DOHH2 (cell line): ENCODE measurements at regions not wholly inside any gene's neighbourhood (a gene's known extent, or its start where the extent isn't known, plus 50 kb on each side); places are given as distances from the start of the nearest gene placed in this dataset.

Experiments
- H3F3A ChIP-seq: fragments of 200-600 bp; sonication (generic), shearing (Covaris generic); 2 replicates; pipeline ENCODE4 v1.6.0; 2016; ENCODE audit warnings: antibody characterized with exemption, mild to moderate bottlenecking; ENCODE audit not compliant: control insufficient read depth, insufficient read depth
- H3K27ac ChIP-seq: fragments of 200-600 bp; sonication (generic); 2 replicates; pipeline ENCODE4 v1.5.1; 2014; ENCODE audit warnings: low read depth, mild to moderate bottlenecking, low read length, moderate library complexity
- H3K27me3 ChIP-seq: fragments of 200-600 bp; sonication (generic); 2 replicates; pipeline ENCODE4 v1.6.1; 2014; ENCODE audit warnings: mild to moderate bottlenecking, low read length, mixed read lengths; ENCODE audit not compliant: control insufficient read depth
- H3K36me3 ChIP-seq: fragments of 200-600 bp; sonication (generic); 2 replicates; pipeline ENCODE4 v1.6.1; 2014; ENCODE audit warnings: mild to moderate bottlenecking, low read length, moderate library complexity, mixed read lengths; ENCODE audit not compliant: control insufficient read depth
- H3K4me1 ChIP-seq: fragments of 200-600 bp; sonication (generic); 2 replicates; pipeline ENCODE4 v1.6.1; 2014; ENCODE audit warnings: mild to moderate bottlenecking, low read length, mixed read lengths; ENCODE audit not compliant: control insufficient read depth
- H3K4me2 ChIP-seq: fragments of 200-600 bp; sonication (generic); 2 replicates; pipeline ENCODE4 v1.6.0; 2014; ENCODE audit warnings: mild to moderate bottlenecking, low read length, moderate library complexity
- H3K4me3 ChIP-seq: fragments of 200-600 bp; sonication (generic); 2 replicates; pipeline ENCODE4 v1.5.1; 2014; ENCODE audit warnings: mild to moderate bottlenecking, low read length, mixed read lengths
- H3K79me2 ChIP-seq: fragments of 200-600 bp; sonication (generic); 2 replicates; pipeline ENCODE4 v1.6.1; 2014; ENCODE audit warnings: mild to moderate bottlenecking, low read length, mixed read lengths; ENCODE audit not compliant: control insufficient read depth
- H3K9me2 ChIP-seq: fragments of 200-600 bp; sonication (generic); replicated peaks from 2 replicates; pipeline ENCODE4 v1.6.1; 2014; ENCODE audit warnings: mild to moderate bottlenecking, low read length, mixed read lengths; ENCODE audit not compliant: control insufficient read depth
- H3K9me3 ChIP-seq: fragments of 200-600 bp; sonication (generic); 2 replicates; pipeline ENCODE4 v1.6.1; 2014; ENCODE audit warnings: antibody characterized with exemption, low read length, mixed read lengths; ENCODE audit not compliant: control insufficient read depth, insufficient read depth
- H4K20me1 ChIP-seq: fragments of 200-600 bp; sonication (generic); 2 replicates; pipeline ENCODE4 v1.6.0; 2014; ENCODE audit warnings: low read depth, mild to moderate bottlenecking, antibody characterized with exemption, low read length, moderate library complexity; ENCODE audit not compliant: control insufficient read depth, insufficient read depth
- EZH2phosphoT487 ChIP-seq: fragments of 200-600 bp; sonication (generic); IDR thresholded peaks from 2 replicates; pipeline ENCODE4 v1.6.1; 2017; ENCODE audit warnings: borderline replicate concordance, mild to moderate bottlenecking, antibody characterized with exemption, low read length, moderate library complexity, mixed read lengths
- TF ChIP-seq, protein P1 (sequence below): fragments of 200-600 bp; sonication (generic); IDR thresholded peaks from one replicate; pipeline ENCODE4 v1.5.1; 2014; ENCODE audit warnings: antibody characterized with exemption, mild to moderate bottlenecking, low read depth, low read length; ENCODE audit not compliant: poor library complexity, severe bottlenecking

DNA sequence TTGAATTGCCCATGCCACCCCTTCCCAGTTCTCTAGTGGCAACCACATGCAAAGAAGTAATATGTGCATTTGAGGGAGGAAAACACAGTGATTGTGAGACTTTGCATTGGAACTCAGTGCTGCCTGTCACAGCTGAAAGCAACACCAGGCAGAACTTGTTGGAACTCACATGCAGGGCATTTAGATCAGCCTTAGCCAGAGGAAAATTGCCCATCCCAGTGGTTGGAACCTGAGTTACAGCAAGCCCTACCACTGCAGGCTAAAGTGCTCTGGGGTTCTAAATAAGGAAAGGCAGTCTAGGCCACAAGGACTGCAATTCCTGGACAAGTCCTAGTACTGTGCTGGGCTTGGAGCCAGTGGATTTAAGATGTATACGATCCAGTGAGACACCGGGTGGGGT, 245.3 kb upstream of the UFL1 start:
- Histone ChIP-seq H3K9me3 (no peaks in the 10 kb centered on the region), H3K9me2 (no peaks in the 10 kb centered on the region), H3K27me3 (no peaks in the 10 kb centered on the region), H3K36me3 (no peaks in the 10 kb centered on the region), H3F3A (no peaks in the 10 kb centered on the region), H3K4me2 (no peak overlapping the region), H3K79me2 (no peaks in the 10 kb centered on the region), H4K20me1 (no peaks in the 10 kb centered on the region), H3K27ac (no peak overlapping the region), H3K4me1 (no peaks in the 10 kb centered on the region), H3K4me3 (no peak overlapping the region)
- TF ChIP-seq, protein P1, sequence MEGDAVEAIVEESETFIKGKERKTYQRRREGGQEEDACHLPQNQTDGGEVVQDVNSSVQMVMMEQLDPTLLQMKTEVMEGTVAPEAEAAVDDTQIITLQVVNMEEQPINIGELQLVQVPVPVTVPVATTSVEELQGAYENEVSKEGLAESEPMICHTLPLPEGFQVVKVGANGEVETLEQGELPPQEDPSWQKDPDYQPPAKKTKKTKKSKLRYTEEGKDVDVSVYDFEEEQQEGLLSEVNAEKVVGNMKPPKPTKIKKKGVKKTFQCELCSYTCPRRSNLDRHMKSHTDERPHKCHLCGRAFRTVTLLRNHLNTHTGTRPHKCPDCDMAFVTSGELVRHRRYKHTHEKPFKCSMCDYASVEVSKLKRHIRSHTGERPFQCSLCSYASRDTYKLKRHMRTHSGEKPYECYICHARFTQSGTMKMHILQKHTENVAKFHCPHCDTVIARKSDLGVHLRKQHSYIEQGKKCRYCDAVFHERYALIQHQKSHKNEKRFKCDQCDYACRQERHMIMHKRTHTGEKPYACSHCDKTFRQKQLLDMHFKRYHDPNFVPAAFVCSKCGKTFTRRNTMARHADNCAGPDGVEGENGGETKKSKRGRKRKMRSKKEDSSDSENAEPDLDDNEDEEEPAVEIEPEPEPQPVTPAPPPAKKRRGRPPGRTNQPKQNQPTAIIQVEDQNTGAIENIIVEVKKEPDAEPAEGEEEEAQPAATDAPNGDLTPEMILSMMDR = no peak
- TF ChIP-seq EZH2phosphoT487 = no peak

DNA sequence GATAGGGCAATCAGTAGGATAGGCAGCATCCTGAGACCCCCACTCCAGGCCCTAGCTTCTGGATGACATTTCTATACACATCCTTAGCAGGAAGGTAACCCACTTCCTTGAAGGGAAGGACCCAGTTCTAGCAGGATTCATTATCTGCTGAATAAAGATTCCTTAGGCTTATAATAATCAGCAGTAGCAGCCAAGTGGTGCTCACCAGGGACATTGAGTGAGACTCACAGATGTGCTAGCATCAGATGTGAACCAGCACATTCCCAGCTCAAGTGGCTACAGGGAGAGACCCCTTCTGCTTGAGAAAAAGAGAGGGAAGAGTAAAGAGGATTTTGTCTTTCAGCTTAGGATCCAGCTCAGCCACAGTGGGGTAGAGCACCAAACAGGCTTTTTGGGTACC, 244.8 kb upstream of the UFL1 start:
- Histone ChIP-seq H3K4me1 (no peaks in the 10 kb centered on the region), H3F3A (no peaks in the 10 kb centered on the region), H3K79me2 (no peaks in the 10 kb centered on the region), H3K9me2 (no peaks in the 10 kb centered on the region), H3K36me3 (no peaks in the 10 kb centered on the region), H3K9me3 (no peaks in the 10 kb centered on the region), H4K20me1 (no peaks in the 10 kb centered on the region), H3K27me3 (no peaks in the 10 kb centered on the region), H3K4me3 (no peak overlapping the region), H3K4me2 (no peak overlapping the region), H3K27ac (no peak overlapping the region)
- TF ChIP-seq EZH2phosphoT487 = no peak
- TF ChIP-seq, protein P1 = no peak

DNA sequence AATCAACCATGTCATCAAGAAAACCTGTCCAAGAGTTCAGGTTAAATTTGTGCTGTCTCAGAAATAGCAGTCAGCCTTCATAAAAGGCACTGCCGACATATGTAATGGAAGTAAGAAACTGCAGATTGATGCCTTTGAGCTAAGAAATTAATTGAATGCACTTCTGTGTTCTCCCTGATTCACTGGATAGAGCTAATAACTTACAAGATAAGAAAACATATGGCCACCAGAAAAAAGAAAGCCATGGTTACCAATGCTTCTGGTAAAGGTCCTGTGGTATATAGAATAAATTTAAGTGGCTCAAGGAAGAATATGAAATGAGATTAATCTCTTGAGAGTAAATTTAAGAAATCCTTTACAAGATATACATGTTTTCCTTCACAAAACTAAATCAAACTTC, 242.5 kb upstream of the UFL1 start:
- Histone ChIP-seq H3K4me2 (no peak overlapping the region), H3K27me3 (no peaks in the 10 kb centered on the region), H4K20me1 (no peaks in the 10 kb centered on the region), H3K36me3 (no peaks in the 10 kb centered on the region), H3K9me3 (no peaks in the 10 kb centered on the region), H3K9me2 (no peaks in the 10 kb centered on the region), H3K4me3 (no peak overlapping the region), H3K79me2 (no peaks in the 10 kb centered on the region), H3K27ac (no peak overlapping the region), H3K4me1 (no peaks in the 10 kb centered on the region), H3F3A (no peaks in the 10 kb centered on the region)
- no peak for TF ChIP-seq EZH2phosphoT487
- TF ChIP-seq, protein P1 = no peak

DNA sequence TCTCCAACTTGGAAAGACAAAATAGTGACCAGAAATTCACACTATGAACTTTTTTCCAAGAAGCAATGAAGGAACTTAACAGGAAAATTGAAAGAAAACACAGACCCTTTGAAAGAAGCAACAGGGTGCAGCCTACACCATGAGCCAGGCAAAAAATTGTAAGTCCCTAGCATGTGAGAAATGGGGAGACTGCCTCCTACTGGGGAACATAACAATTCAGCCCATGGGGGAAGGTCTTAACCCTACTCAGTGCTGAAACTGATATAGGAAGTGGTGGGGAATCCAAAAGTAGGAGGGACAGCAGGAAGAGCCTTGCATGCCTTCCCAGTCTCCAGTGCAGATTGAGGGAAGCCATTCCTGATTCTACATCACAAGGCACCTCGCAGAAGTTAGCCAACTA, 235.1 kb upstream of the UFL1 start:
- no peak overlapping the region for H3K4me2 ChIP-seq
- H3K9me3 ChIP-seq = no peaks in the 10 kb centered on the region
- no peaks in the 10 kb centered on the region for H3K4me1 ChIP-seq
- H3K4me3 ChIP-seq = no peak overlapping the region
- TF ChIP-seq, protein P1 = no peak
- TF ChIP-seq EZH2phosphoT487 = no peak
- H3F3A ChIP-seq = no peaks in the 10 kb centered on the region
- H3K9me2 ChIP-seq = no peaks in the 10 kb centered on the region
- H3K36me3 ChIP-seq = no peaks in the 10 kb centered on the region
- no peaks in the 10 kb centered on the region for H4K20me1 ChIP-seq
- H3K79me2 ChIP-seq = no peaks in the 10 kb centered on the region
- H3K27ac ChIP-seq = no peak overlapping the region
- H3K27me3 ChIP-seq = no peaks in the 10 kb centered on the region
